ENCODE measurements at regions not wholly inside any gene's neighbourhood (a gene's known extent, or its start where the extent isn't known, plus 50 kb on each side); places are given as distances from the start of the nearest gene placed in this dataset.

- DNase-seq: no peak
Observed at GRCh38 chr1:58310469-58310868, 236.1 kb downstream of the OMA1 start.

DNA sequence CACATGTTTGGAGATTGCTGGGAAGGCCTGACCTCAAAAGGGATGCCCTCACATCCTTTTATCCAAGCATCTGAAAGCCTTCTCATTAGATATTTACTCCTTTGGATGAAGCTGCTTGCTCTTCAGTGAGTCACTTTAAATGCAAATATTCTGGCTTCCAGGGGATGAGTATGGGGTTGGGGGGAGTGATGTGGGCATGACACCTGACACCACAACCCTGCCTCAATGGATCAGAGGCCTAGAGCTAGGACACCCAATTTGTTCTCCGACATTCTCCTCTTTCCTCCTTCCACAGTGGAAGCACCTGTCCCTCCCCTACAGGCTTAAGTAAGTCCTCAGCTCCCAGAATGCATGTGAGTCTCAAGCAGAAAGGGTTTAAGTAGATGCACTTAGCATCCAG lies 238.3 kb downstream of the OMA1 start:
- no peak for DNase-seq

GRCh38 chr1:58307431-58307830 lies 239.1 kb downstream of the OMA1 start:
- DNase-seq: no peak

DNA sequence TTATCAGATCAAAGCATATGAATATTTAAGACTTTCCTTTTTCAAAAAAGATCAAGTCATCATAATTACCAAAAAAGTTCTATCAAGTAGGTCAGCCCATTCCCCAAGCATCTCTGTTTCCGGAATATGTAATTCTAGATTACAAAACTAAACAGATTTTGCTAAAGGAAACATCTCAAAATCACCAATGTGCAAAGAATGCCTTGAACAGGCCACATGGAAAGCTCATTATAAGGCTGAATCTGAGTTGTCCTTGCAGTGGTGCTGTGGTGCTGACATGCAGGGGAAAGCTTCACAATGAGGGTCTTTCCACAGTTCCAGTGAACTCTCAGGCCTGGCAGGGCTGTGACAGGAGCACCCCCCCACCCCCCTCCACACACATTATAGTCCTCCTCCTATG lies 240.9 kb downstream of the OMA1 start:
- no peak for DNase-seq

DNA sequence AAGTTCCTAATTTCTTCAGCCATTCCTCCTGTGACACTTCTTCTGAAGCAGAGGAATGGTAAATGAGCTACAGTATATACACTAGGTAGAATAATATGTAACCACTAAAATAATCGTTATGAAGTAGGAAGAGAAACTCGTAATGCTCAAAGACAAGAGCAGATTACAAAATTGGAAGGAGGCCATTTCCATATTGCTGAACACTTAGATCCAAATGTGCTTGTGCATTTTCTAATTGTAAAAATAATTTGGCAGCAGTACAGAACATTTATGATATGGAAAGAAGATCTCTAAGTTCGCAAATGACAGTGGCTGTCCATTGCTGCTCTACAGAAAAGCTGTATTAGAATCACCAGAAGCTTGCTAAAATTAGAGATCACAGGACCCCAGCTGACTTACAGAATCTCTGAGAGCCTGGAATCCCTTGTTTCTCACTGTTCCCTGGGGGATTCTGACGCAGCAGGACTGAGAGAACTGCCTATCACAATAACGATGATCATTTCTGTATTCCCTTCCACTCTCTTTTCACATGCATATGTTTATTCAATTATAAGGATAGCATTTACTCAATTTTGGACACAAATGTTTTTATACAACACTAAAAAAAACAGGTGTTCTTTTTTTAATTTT lies 242.1 kb downstream of the OMA1 start:
- DNase-seq: no peak

DNA sequence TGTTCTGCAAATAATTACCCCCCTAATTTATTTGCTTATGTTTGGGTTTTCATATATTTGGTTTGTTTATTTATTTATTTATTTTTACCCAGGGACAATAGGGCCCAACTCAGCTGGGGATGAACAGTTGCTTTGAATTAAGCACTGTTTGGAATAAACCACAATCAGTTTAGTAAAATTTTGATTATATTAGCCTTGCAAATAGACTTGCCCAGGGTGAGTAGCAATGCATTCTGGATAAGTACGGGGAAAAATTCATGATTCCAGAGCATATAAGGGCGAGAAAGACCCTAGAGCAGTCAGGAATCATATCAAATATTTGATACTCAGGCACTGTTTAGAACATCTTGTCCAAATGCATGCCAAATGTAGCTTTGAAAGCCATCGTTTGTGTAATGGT lies 242.7 kb downstream of the OMA1 start:
- DNase-seq: no peak

DNA sequence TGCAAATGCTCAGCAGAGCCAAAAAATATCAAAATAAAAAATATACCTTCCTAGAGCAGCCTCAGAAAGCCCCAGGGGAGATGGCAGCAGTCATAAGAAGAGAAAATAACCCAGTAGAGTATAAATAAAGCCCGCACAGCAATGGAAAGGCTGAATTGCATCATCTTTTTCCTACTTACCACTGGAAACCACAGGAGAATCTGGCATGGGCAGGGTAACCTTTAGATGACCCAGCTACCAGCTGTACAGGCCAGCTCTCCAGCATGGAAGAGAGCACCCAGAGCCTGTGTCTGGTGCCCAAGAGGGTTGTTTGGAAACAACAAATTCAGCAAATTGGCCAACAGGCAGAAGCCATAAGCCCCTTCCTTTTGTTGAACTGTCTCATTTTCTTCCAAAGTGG lies 253.1 kb downstream of the OMA1 start:
- DNase-seq: no peak

GRCh38 chr1:58290685-58291372 lies 255.7 kb downstream of the OMA1 start:
- no peak for DNase-seq

- no peak for DNase-seq
Observed at GRCh38 chr1:58288624-58289142, 257.8 kb downstream of the OMA1 start.

DNA sequence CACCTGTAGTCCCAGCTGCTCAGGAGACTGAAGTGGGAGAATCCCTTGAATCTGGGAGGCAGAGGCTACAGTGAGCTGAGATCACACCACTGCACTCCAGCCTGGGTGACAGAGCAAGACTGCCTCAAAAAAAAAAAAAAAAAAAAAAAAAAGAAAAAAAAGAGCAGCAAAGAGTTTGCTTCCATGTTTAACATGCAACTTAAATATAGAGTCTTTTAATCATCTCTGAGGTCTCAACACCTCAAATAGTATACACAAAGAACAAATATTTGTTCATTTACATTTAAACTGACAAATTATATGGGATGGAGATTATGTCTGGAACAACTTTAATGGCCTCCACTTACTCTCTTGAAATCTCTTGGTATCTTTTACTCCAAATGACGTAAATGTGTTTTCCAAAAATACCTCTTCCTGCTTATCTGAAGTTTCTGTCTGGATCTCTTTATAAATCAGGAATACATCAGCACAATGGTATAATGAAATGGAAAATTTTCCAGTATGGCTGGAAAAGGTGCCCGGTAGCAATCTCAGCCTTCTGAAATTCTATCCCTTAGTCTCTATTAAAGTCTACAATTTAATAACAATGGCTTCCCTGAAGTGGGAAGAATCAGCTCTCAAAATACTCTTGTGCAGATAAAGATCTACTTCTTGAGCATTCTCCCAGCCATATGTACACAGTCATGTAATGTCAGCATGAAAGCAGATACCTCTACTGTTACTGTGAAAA lies 258.5 kb downstream of the OMA1 start:
- DNase-seq: no peak

GRCh38 chr1:58284225-58284510 lies 262.4 kb downstream of the OMA1 start:
- DNase-seq: no peak

- no peak for DNase-seq
Observed at GRCh38 chr1:58283388-58284224, 262.9 kb downstream of the OMA1 start.

DNA sequence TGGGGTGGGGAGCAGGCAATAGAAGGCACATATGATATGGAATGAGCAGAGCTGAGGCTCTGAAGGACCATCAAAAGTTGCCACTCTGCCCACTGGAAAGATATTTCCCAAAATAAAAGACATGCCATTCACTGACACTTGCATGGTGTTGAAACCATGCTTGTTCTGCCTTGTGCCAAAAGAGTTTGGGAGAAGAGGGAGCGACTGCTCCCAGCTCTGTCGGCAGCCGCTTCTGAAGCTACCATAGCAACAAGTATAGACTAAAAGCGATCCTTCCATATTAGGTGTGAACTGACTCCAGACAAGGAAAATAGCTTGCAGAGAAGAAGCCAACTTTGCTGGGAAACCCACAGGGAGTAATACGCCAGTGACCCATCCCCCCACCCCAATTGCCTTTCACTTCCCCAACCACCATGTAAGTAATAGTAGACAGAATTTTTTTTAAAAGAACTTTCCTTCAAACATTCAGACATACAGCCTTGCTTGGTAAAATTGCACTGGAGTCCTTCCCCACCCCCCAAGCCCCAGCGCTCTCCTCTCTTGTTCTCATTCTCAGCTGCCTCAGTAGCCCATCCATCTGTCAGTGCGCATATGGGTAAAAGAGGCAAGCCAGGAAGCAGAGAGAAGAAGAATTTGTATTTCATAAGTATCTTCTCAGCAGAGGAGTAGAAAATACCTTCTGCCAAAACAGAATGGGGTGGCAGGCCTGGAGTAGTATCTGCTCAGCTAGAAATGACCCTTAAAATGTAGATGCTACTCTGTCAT lies 263.7 kb downstream of the OMA1 start:
- DNase-seq: no peak

- DNase-seq: no peak
Observed at GRCh38 chr1:58266242-58266641, 280.3 kb downstream of the OMA1 start.

DNA sequence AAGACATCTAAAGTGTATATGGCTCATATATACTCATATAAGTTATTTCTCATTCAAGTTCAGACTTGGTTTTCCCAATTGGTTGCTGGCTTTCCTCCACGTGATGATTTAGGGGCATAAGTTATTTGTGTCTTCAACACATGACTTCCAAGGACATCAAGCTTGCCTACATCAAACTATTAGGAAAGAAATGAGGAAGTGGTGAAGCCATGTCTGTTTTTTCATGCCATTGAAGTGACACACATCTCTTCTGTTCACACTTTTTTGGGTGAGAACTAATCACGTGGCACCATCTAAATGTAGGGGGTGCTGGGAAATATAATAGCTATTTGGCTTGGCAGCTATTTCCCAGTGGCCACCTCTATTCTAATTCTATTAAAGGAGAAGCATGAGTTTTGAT lies 282.1 kb downstream of the OMA1 start:
- no peak for DNase-seq

DNA sequence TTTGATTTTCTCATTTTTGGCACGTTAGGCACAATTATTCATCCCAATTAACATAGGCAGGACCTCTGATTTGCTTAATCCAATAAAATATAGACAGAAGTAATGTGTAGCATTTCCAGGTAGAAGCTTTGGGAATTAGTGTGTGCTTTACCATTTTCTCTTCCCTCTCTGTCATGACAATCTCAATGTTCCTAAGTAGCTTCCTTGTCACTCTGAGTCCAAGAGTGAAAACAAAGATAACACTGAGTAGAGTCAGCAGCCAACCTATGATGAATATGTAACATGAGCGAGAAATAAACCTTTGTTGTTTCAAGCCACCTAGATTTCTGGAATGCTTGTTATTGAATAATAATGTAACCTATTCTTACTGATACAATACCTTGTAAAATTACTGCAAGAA lies 283.8 kb downstream of the OMA1 start:
- no peak for DNase-seq

DNA sequence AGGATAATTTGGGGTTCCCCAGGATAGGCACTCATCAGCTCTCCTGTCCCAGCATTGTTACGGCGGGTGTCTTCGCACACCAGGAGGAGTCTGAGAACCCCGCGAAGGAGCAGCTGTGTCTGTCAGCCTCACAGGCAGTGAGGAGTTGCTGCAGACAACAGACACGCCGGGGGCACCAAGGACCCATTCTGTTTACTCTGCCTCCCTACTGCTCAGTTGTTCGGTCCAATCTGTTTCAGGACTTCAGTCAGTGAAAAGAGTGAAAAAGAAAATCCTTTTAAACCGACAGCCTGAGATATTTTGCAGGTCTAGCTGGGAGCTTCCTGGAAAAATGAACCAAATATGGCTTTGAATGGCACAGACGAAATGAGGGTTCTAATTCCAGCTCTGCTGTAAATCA lies 288.4 kb downstream of the OMA1 start:
- no peak for DNase-seq

GRCh38 chr1:58257003-58257402 lies 289.5 kb downstream of the OMA1 start:
- no peak for DNase-seq

- DNase-seq: no peak
Observed at GRCh38 chr1:58256546-58256945, 290.0 kb downstream of the OMA1 start.

DNA sequence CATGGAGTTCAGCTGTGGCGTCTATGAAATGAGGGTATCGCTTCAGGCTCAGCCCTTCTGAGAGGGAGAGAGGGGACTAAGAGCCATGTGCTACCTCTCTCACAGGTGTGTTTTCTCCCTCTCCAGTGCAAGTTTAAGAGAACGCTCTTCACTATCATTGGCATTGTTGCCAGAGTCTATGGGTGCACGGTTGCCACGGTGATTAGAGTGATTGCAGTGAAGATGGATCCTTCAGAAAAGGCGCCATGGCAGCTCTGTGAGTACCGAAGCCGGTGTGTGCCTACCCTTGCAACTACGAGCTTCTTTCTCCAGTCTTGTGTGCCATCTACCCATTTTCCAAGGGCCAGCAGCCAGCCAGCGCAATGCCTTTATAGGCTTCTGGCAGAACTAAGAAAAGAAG lies 290.5 kb downstream of the OMA1 start:
- no peak for DNase-seq

DNA sequence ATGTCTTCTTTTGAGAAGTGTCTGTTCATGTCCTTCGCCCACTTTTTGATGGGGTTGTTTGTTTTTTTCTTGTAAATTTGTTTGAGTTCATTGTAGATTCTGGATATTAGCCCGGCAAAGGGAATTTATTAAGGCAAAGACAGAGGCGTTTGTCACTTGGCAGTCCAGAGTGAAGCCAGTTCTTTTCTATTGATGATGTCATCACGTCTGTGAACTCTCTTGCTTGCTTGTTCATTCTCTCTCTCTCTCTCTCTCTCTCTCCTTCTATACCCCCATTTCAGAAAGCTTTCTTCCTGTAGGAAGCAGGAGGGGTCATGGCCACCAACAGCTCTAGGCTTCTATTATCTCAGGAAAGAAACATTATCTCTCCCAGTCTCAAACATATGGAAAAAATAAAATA lies 291.3 kb downstream of the OMA1 start:
- DNase-seq: no peak

DNA sequence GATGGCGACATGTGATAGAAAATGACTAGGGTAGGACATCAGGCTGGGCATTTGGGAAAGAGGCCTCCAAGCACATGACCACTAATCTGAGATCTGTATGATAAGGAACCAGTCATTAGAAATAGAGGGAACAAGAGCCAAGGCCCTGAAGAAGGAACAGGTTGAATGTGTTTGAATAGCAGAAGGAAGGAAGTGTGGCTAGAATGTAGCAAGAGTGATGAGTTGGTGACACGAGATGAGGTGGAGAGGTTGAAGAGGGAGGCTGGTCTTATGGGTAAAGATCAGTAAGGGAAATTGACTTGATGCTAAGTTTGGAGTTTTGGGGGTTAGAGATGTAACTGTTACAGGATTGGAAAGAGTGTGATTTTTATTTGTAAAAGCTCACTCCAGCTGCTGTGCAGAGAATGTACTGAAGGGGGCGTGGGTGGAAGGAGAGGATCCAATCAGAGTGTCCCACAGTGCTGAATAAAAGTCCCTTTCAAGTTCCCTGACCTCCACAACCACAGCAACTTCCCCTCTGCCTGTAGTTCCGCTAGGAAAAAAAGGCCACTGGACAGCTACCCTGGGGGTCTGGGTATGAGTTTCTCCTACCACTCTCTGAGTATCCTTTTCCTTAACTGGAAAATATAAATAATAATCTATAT lies 295.0 kb downstream of the OMA1 start:
- no peak for DNase-seq

All from 8988T (cell line).